Retinal pigment epithelial cell (primary cell): ENCODE measurements at regions not wholly inside any gene's neighbourhood (a gene's known extent, or its start where the extent isn't known, plus 50 kb on each side); places are given as distances from the start of the nearest gene placed in this dataset.

Experiments used
- DNase-seq: peaks from one replicate; pipeline ENCODE4 v3.0.0-alpha.2; 2010; ENCODE audit warnings: low read depth
- H3K4me3 ChIP-seq: 2 replicates; pipeline ENCODE4 v1.5.1; 2011; ENCODE audit warnings: mild to moderate bottlenecking, low read length, control low read depth, moderate library complexity
- CTCF ChIP-seq: conservative IDR thresholded peaks from 2 replicates; pipeline ENCODE4 v1.5.1; 2011; ENCODE audit warnings: low read depth, low read length, control low read depth, inconsistent platforms

GRCh38 chrX:10971176-10971575 is 140.0 kb upstream of the HCCS start:
- TF ChIP-seq CTCF: no peak
- no peak overlapping the region for H3K4me3 ChIP-seq
- peak; percentile 69 for DNase-seq

- TF ChIP-seq CTCF: no peak
- no peak overlapping the region for H3K4me3 ChIP-seq
Observed at GRCh38 chrX:10971759-10972158, 139.4 kb upstream of the HCCS start.

GRCh38 chrX:10972706-10973105 is 138.4 kb upstream of the HCCS start:
- peak; percentile 60 for DNase-seq
- no peak overlapping the region for H3K4me3 ChIP-seq
- no peak for TF ChIP-seq CTCF

More at GRCh38 chrX:10971759-10972158, 139.4 kb upstream of the HCCS start:
- DNase-seq: no peak

GRCh38 chrX:10974920-10975319 is 136.2 kb upstream of the HCCS start:
- no peak for TF ChIP-seq CTCF
- no peak for DNase-seq

DNA sequence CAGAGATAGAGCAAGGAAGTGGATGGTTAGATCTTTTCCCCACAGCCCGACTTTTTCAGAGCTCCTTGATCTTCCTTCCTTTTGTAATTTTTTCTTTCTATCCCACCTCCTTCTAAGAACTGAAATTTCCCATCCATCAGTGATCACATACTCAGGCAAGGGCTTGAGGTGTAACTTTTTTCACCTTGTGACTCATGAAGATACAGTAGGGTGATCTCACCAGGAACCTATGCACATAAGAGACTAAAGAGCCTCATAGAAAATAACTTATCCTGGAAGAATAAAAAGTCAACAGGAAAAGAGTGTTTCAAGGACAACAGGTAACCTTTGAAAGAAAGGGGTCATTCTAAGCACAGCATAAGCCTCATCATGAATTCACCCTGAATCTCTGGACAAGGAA is 131.2 kb upstream of the HCCS start:
- no peak for TF ChIP-seq CTCF
- no peak for DNase-seq

More at GRCh38 chrX:10974920-10975319, 136.2 kb upstream of the HCCS start:
- no peak overlapping the region for H3K4me3 ChIP-seq

GRCh38 chrX:10981506-10981905 is 129.6 kb upstream of the HCCS start:
- no peak overlapping the region for H3K4me3 ChIP-seq
- no peak for TF ChIP-seq CTCF
- DNase-seq: no peak

More for the DNA sequence above, 131.2 kb upstream of the HCCS start:
- no peak overlapping the region for H3K4me3 ChIP-seq

DNA sequence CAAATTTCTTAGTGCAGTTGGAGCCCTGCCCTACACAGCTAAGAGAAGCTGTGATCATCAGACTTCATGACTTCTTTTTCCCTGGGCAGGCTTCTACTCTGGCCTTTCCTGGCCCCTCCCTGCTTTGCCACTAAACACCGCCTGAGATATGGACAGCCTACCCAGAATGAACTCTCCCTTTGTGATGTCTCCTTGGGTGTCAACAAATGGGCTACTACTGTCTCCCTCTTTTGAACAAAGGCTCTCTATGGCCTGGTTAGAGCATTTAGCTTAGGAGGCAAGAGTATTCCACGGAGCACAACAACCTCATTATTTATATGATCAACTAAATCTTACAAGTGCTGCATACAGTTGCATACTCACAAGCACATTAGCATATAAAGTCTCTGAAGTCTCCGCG is 127.6 kb upstream of the HCCS start:
- no peak for DNase-seq
- no peak overlapping the region for H3K4me3 ChIP-seq
- TF ChIP-seq CTCF: no peak
